ENCODE measurements at regions not wholly inside any gene's neighbourhood (a gene's known extent, or its start where the extent isn't known, plus 50 kb on each side); places are given as distances from the start of the nearest gene placed in this dataset.
A peak's percentile ranks its signal among the peaks of the same experiment; 100 is the strongest.
"Not testable (repeated sequence)": the region's sequence is repeated elsewhere in the genome, so short reads cannot be mapped to it uniquely, and the experiment has no call there.

DNA sequence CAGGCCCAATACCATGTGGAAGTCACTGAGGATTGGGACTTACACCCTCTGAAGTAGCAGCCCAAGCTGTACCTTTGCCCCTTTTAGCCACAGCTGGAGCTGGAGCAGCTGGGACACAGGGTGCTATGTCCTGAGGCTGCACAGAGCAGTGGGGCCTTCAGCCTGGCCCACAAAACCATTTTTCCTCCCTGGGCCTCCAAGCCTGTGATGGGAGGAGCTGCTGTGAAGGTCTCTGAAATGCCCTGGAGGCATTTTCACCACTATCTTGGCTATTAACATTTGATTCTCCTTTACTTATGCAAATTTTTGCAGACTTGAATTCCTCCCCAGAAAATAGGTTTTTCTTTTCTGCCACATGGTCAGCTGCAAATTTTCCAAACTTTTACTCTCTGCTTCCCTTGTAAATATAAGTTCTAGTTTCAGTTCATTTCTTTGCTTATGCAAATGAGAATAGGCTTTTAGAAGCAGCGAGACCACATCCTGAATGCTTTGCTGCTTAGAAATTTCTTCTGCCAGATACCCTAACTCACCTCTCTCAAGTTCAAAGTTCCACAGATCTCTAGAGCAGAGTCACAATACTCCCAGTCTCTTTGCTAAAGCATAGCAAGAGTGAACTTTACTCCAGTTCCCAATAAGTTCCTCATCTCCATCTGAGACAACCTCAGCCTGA lies 213.8 kb upstream of the MGAT5 start:
- Mint-ChIP-seq H3K4me3 (peak overlapping the region; percentile 65), H3K27me3 (no peaks in the 10 kb centered on the region), H3K27ac (peak overlapping the region; percentile 90), H3K9me3 (peaks cover 5% of the 10 kb centered on the region), H3K4me1 (peaks cover 66% of the 10 kb centered on the region), H3K36me3 (ENCODE audit: low read depth) (peaks cover 10% of the 10 kb centered on the region)
- intact Hi-C loops (cut with micrococcal nuclease) = loop anchor here (1.0 to 5.0 kb wide), 6 partner anchors 28 to 372 kb away; partner anchors contain the start of gene MGAT5
- TF ChIP-seq, protein P1, sequence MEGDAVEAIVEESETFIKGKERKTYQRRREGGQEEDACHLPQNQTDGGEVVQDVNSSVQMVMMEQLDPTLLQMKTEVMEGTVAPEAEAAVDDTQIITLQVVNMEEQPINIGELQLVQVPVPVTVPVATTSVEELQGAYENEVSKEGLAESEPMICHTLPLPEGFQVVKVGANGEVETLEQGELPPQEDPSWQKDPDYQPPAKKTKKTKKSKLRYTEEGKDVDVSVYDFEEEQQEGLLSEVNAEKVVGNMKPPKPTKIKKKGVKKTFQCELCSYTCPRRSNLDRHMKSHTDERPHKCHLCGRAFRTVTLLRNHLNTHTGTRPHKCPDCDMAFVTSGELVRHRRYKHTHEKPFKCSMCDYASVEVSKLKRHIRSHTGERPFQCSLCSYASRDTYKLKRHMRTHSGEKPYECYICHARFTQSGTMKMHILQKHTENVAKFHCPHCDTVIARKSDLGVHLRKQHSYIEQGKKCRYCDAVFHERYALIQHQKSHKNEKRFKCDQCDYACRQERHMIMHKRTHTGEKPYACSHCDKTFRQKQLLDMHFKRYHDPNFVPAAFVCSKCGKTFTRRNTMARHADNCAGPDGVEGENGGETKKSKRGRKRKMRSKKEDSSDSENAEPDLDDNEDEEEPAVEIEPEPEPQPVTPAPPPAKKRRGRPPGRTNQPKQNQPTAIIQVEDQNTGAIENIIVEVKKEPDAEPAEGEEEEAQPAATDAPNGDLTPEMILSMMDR (IDR thresholded peaks at IDR 0.05) = no peak
- CTCF ChIA-PET = interaction anchor here (0.7 kb wide), 1 partner anchor 221 kb away, joined by 3 read pairs; no protein-coding TSS in a partner anchor
- POLR2A ChIA-PET = interaction anchor here (0.9 kb wide), 1 partner anchor 88 kb away, joined by 3 read pairs; no protein-coding TSS in a partner anchor
- peak; percentile 57 for ATAC-seq (ENCODE audit: low read depth)
- DNase-seq = no peak

DNA sequence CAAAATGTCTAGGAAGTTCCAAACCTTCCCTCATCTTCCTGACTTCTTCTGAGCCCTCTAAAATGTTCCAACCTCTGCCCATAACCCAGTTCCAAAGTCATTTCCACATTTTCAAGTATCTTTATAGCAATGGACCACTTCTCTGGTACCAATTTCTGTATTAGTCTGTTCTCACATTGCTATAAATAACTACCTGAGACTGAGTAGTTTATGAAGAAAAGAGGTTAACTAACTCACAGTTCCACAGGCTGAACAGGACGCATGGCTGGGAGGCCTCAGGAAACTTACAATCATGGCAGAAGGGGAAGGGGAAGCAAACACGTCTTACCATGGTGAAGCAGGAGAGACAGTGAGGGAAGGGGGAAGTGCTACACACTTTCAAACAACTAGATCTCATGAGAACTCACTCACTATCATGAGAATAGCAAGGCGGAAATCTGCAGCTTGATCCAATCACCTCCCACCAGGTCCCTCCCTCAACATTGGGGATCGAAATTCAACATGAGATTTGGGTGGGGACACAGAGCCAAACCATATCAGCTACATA lies 213.2 kb upstream of the MGAT5 start:
- H3K36me3 Mint-ChIP-seq (ENCODE audit: low read depth) = peaks cover 11% of the 10 kb centered on the region
- POLR2A ChIA-PET = interaction anchor here (0.9 to 1.0 kb wide), 2 partner anchors 88 to 91 kb away, joined by 3 to 4 read pairs; no protein-coding TSS in a partner anchor
- not testable (repeated sequence) for DNase-seq, H3K27me3 Mint-ChIP-seq, H3K9me3 Mint-ChIP-seq
- peaks cover 69% of the 10 kb centered on the region for H3K4me1 Mint-ChIP-seq
- peak; percentile 40 for ATAC-seq (ENCODE audit: low read depth)
- intact Hi-C loops (cut with micrococcal nuclease) = loop anchor here (1.0 to 5.0 kb wide), 7 partner anchors 18 to 372 kb away; partner anchors contain the start of gene MGAT5
- CTCF ChIA-PET = interaction anchor here (0.7 to 1.0 kb wide), 3 partner anchors 78 to 220 kb away, joined by 3 to 4 read pairs (median 3); no protein-coding TSS in a partner anchor
- peak overlapping the region; percentile 65 for H3K4me3 Mint-ChIP-seq
- H3K27ac Mint-ChIP-seq = peak overlapping the region; percentile 90

DNA sequence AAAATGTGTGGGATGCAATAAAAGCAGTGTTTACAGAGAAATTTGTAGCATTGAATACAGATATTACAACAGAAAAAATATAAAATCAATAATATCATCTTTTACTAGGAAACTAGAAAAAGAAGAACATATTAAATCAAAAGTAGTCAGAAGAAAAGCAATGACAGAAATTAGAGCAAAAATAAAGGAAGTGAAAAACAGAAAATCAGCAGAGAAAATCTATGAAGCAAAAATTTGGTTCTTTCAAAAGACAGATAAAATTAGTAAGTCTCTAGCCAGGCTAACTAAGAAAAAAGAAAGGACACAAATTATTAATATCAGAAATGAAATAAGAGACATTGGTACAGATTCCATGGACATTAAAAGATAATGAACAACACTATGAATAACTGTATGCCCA lies 212.0 kb upstream of the MGAT5 start:
- intact Hi-C loops (cut with micrococcal nuclease) = loop anchor here (1.0 to 5.0 kb wide), 4 partner anchors 20 to 370 kb away; partner anchors contain the start of gene MGAT5
- ChIA-PET POLR2A (no interaction called here), CTCF (no interaction called here)
- TF ChIP-seq, protein P1 (IDR thresholded peaks at IDR 0.05) = no peak
- Mint-ChIP-seq H3K27ac (peak overlapping the region; percentile 90), H3K36me3 (ENCODE audit: low read depth) (peaks cover 7% of the 10 kb centered on the region), H3K4me3 (peak overlapping the region; percentile 21), H3K9me3 (peaks cover 9% of the 10 kb centered on the region), H3K27me3 (no peaks in the 10 kb centered on the region), H3K4me1 (peaks cover 69% of the 10 kb centered on the region)
- DNase-seq (no peak), ATAC-seq (ENCODE audit: low read depth) (no peak)

DNA sequence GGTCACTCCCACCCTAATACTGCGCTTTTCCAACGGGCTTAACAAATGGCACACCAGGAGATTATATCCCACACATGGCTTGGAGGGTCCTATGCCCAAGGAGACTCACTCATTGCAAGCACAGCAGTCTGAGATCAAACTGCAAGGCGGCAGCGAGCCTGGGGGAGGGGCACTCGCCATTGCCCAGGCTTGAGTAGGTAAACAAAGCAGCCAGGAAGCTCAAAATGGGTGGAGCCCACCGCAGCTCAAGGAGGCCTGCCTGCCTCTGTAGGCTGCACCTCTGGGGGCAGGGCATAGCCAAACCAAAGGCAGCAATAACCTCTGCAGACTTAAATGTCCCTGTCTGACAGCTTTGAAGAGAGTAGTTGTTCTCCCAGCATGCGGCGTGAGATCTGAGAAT lies 210.8 kb upstream of the MGAT5 start:
- Mint-ChIP-seq H3K4me1 (peaks cover 66% of the 10 kb centered on the region), H3K4me3 (peak overlapping the region; percentile 21), H3K27ac (peak overlapping the region; percentile 90)
- POLR2A ChIA-PET; H3K9me3 Mint-ChIP-seq; H3K27me3 Mint-ChIP-seq; DNase-seq; H3K36me3 Mint-ChIP-seq (ENCODE audit: low read depth); CTCF ChIA-PET; ATAC-seq (ENCODE audit: low read depth): not testable (repeated sequence)
- intact Hi-C loops (cut with micrococcal nuclease) = loop anchor here (5.0 kb wide), 2 partner anchors 209 to 369 kb away; partner anchors contain the start of gene MGAT5

DNA sequence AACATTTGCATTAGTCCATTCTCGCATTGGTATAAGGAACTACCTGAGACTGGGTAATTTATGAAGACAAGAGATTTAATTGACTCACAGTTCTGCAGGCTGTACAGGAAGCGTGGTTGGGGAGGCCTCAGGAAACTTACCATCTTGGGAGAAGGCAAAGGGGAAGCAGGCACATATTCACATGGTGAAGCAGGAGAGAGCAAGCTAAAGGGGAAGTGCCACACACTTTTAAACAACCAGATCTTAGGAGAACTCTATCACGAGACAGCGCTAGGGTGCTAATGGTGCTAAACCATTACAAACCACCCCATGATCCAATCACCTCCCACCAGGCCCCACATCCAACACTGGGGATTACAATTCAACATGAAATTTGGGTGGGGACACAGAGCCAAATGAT lies 201.7 kb upstream of the MGAT5 start:
- H3K4me1 Mint-ChIP-seq = peaks cover 18% of the 10 kb centered on the region
- CTCF ChIA-PET = no interaction called here
- TF ChIP-seq, protein P1 (IDR thresholded peaks at IDR 0.05) = no peak
- no peaks in the 10 kb centered on the region for H3K27me3 Mint-ChIP-seq
- no peaks in the 10 kb centered on the region for H3K36me3 Mint-ChIP-seq (ENCODE audit: low read depth)
- no peak for ATAC-seq (ENCODE audit: low read depth)
- no peak for DNase-seq
- peaks cover 11% of the 10 kb centered on the region for H3K9me3 Mint-ChIP-seq
- no peak overlapping the region for H3K4me3 Mint-ChIP-seq
- intact Hi-C loops (cut with micrococcal nuclease) = no loop called here
- H3K27ac Mint-ChIP-seq = peak overlapping the region; percentile 6
- POLR2A ChIA-PET = no interaction called here

DNA sequence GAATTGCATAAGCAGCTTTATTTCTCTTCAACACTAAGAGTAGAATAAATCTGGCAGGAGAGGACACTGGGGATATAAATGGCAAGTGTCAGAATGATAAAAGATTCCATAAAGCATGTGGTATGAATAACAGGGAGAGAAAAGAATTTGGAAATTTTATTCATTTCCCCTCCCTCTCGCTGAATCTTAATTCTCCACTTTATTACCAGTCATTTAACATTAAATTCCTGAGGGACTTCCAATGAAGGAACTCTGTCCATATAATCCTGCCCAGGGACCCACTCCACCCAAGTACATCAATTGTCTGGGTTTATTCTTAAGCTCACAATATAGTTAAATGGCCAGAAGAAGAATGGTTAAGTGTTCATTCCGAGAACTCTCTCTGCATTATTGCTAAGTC lies 197.7 kb upstream of the MGAT5 start:
- intact Hi-C loops (cut with micrococcal nuclease) = no loop called here
- peaks cover 17% of the 10 kb centered on the region for H3K4me1 Mint-ChIP-seq
- TF ChIP-seq, protein P1 (IDR thresholded peaks at IDR 0.05) = no peak
- no peaks in the 10 kb centered on the region for H3K27me3 Mint-ChIP-seq
- no peak for DNase-seq
- no peak overlapping the region for H3K4me3 Mint-ChIP-seq
- H3K27ac Mint-ChIP-seq = no peak overlapping the region
- no peak for ATAC-seq (ENCODE audit: low read depth)
- H3K9me3 Mint-ChIP-seq = peaks cover 10% of the 10 kb centered on the region
- POLR2A ChIA-PET = no interaction called here
- CTCF ChIA-PET = no interaction called here
- no peaks in the 10 kb centered on the region for H3K36me3 Mint-ChIP-seq (ENCODE audit: low read depth)

DNA sequence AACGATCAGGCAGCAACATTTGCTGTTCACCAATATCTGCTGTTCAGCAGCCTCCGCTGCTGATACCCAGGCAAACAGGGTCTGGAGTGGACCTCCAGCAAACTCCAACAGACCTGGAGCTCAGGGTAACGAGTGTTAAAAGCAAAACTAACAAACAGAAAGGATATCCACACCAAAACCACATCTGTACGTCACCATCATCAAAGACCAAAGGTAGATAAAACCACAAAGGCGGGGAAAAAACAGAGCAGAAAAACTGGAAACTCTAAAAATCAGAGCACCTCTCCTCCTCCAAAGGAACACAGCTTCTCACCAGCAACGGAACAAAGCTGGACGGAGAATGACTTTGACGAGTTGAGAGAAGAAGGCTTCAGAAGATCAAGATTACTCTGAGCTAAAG lies 192.8 kb upstream of the MGAT5 start:
- peaks cover 17% of the 10 kb centered on the region for H3K9me3 Mint-ChIP-seq
- H3K36me3 Mint-ChIP-seq (ENCODE audit: low read depth); H3K4me1 Mint-ChIP-seq; H3K27me3 Mint-ChIP-seq; DNase-seq; ATAC-seq (ENCODE audit: low read depth); H3K4me3 Mint-ChIP-seq; H3K27ac Mint-ChIP-seq; POLR2A ChIA-PET; intact Hi-C loops (cut with micrococcal nuclease); CTCF ChIA-PET: not testable (repeated sequence)

DNA sequence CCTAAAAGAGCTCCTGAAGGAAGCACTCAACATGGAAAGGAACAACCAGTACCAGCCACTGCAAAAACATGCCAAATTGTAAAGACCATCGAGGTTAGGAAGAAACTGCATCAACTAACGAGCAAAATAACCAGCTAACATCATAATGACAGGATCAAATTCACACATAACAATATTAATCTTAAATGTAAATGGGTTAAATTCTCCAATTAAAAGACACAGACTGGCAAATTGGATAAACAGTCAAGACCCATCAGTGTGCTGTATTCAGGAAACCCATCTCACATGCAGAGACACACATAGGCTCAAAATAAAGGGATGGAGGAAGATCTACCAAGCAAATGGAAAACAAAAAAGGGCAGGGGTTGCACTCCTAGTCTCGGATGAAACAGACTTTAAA lies 191.6 kb upstream of the MGAT5 start:
- H3K36me3 Mint-ChIP-seq (ENCODE audit: low read depth); H3K27me3 Mint-ChIP-seq; ATAC-seq (ENCODE audit: low read depth); H3K27ac Mint-ChIP-seq; DNase-seq; POLR2A ChIA-PET; intact Hi-C loops (cut with micrococcal nuclease); H3K4me3 Mint-ChIP-seq; CTCF ChIA-PET; H3K4me1 Mint-ChIP-seq: not testable (repeated sequence)
- peaks cover 17% of the 10 kb centered on the region for H3K9me3 Mint-ChIP-seq

Data from activated B cell treated with CpG ODN at 0.5 μM for 24 hours (primary cell).